IPS-15b (cell line): ENCODE measurements at regions not wholly inside any gene's neighbourhood (a gene's known extent, or its start where the extent isn't known, plus 50 kb on each side); places are given as distances from the start of the nearest gene placed in this dataset.

ENCODE experiments used
- H3K27me3 ChIP-seq: one replicate; pipeline ENCODE4 v1.6.1; 2013; ENCODE audit warnings: low read length; ENCODE audit not compliant: control insufficient read depth, insufficient read depth
- H3K36me3 ChIP-seq: one replicate; pipeline ENCODE4 v1.6.1; 2013; ENCODE audit warnings: low read length; ENCODE audit not compliant: control insufficient read depth, insufficient read depth
- H3K4me1 ChIP-seq: one replicate; pipeline ENCODE4 v1.6.1; 2013; ENCODE audit warnings: mild to moderate bottlenecking, low read length; ENCODE audit not compliant: control insufficient read depth, insufficient read depth
- H3K4me3 ChIP-seq: one replicate; pipeline ENCODE4 v1.5.1; 2013; ENCODE audit warnings: low read depth, low read length
- H3K9ac ChIP-seq: one replicate; pipeline ENCODE4 v1.6.1; 2013; ENCODE audit warnings: low read depth, mild to moderate bottlenecking, low read length
- H3K9me3 ChIP-seq: one replicate; pipeline ENCODE4 v1.6.1; 2013; ENCODE audit warnings: mild to moderate bottlenecking, low read length; ENCODE audit not compliant: control insufficient read depth, insufficient read depth

DNA sequence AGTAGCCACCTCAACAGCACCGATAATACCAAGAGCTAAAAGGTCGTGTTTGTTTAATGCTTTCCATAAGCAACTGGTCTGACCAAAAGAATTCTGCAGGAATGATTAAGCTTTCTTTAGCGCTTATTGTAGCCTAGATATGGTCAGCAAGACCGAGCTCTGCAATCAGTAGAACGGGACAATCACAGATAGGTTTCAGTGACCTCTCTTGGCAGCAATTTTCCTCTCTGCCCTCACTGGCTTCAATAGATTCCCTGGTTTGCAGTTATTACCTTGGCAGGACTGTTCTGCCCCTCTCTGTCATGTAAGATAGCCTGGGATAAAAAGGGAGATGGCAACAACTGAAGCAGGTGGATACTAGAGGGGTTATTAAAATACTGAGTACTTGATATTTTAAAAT is 337.1 kb upstream of the NECTIN3 start:
- Histone ChIP-seq H3K27me3 (no peaks in the 10 kb centered on the region), H3K4me1 (no peaks in the 10 kb centered on the region), H3K4me3 (no peak overlapping the region), H3K9me3 (no peaks in the 10 kb centered on the region), H3K9ac (no peak overlapping the region), H3K36me3 (no peaks in the 10 kb centered on the region)

DNA sequence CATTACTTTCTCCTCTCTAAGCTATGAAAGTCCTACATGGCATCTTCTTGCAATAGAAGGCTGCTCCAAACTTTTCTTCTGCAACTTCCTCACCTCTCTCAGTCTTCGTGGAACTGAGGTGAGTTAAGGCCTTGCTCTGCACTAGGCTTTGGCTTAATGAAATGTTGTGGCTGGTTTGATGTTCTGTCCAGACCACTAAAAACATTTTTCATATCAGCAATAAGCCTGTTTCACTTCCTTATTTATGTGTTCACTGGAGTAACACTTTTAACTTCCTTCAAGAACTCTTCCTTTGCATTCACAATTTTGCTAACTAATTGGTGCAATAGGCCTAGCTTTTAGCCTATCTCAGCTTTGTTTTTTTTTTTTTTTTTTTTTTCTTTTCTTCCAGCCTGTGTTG is 335.3 kb upstream of the NECTIN3 start:
- Histone ChIP-seq H3K4me3 (no peak overlapping the region), H3K9me3 (no peaks in the 10 kb centered on the region), H3K9ac (no peak overlapping the region), H3K27me3 (no peaks in the 10 kb centered on the region), H3K36me3 (no peaks in the 10 kb centered on the region), H3K4me1 (no peaks in the 10 kb centered on the region)

DNA sequence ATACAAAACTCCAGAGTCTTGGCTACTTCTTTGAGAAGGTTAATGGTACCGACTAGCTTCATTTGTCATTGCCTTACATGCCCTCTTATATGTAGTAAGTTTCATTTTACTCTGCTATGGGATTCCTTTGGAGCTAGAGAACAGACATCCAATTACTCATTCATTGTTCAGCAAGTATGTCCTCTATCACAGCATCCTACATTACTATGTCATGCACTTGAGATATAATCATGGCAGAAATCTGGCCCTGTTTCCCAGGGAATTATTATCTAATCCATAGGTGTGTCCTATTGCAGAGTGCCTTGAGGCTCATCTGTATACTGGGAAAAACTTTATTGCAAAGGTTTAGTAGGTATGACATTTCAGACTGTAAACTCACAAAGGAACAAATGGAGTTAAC is 333.1 kb upstream of the NECTIN3 start:
- H3K4me1 ChIP-seq, result peaks cover 7% of the 10 kb centered on the region

DNA sequence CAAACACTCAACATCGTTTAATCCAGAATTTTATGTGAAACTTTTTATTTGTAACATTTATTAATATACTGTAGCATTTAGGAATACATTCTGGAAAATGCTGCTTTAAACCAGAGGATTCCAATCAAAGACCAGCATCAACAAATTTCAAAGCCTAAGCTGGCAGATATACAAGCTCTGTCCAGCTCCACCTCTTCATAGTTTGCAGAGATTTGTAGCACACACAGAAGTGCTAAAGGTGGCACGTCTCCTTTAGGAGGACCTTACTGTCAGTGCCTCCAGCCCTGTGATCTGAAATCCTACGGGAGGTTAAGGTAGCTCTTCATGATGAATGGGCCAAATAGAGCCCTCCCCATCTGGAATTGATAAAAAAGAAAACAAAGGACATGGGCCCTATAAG is 329.7 kb upstream of the NECTIN3 start:
- H3K4me1 ChIP-seq, result peaks cover 7% of the 10 kb centered on the region
- no peaks in the 10 kb centered on the region for H3K9me3 ChIP-seq
- H3K27me3 ChIP-seq, result no peaks in the 10 kb centered on the region
- H3K4me3 ChIP-seq, result no peak overlapping the region
- H3K36me3 ChIP-seq, result no peaks in the 10 kb centered on the region
- H3K9ac ChIP-seq, result no peak overlapping the region

More for the DNA sequence above, 333.1 kb upstream of the NECTIN3 start:
- Histone ChIP-seq H3K9ac (no peak overlapping the region), H3K36me3 (no peaks in the 10 kb centered on the region), H3K4me3 (no peak overlapping the region), H3K27me3 (no peaks in the 10 kb centered on the region), H3K9me3 (no peaks in the 10 kb centered on the region)

DNA sequence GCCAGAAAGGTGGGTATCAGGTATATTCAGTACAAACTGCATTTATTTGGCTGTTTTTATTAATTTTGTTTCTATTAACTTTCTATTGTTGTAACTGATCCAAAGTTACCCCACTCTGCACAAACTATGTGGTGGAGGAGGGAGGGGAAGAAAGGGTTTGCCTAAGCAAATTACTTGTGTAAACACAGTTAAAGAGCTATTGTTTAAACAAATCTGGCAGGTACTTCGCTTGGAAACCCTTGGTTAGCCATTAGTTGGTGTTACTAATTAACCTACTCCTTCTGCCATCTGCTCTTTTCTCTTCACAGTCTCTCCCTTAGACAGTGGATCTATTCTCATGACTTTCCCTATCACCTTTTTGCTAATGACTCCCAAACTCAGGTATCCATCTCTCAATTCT is 328.4 kb upstream of the NECTIN3 start:
- no peaks in the 10 kb centered on the region for H3K9me3 ChIP-seq
- H3K9ac ChIP-seq, result no peak overlapping the region
- no peaks in the 10 kb centered on the region for H3K36me3 ChIP-seq
- no peaks in the 10 kb centered on the region for H3K27me3 ChIP-seq
- peaks cover 7% of the 10 kb centered on the region for H3K4me1 ChIP-seq
- H3K4me3 ChIP-seq, result no peak overlapping the region

DNA sequence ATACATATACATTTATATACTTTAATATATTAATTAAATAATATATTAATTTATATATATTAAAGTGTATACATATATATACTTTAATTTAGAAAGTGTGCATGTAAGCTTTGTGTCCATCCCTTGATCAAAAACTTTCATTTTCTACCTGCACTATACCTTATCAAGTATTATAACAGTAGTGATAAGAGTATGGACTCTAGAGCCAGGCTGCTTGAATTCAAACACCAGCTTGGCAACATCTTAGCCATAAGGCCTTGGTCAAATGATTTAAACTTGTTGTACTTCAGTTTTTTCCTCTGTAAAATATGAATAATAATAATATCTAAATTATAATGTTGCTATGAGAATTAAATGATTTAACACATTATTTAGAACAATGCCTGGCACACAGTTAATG is 327.6 kb upstream of the NECTIN3 start:
- H3K4me1 ChIP-seq, result peaks cover 7% of the 10 kb centered on the region
- H3K9me3 ChIP-seq, result no peaks in the 10 kb centered on the region

DNA sequence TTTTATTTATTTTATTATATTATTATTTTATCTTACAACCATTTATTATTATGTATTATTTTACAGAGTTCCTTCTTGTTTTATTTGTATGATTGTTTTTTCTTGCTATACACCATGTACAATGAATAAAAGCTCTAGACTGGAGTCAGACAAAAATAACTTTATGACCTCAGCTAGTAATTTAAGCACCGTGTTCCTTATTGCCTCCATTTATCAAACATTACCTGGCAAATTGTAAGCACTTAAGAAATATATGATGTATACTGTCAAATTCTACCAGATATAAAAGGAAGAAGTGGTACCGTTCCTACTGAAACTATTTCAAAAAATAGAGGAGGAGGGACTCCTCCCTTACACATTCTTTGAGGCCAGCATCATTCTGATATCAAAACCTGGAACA is 326.9 kb upstream of the NECTIN3 start:
- no peak overlapping the region for H3K9ac ChIP-seq
- H3K9me3 ChIP-seq, result no peaks in the 10 kb centered on the region
- H3K4me1 ChIP-seq, result peaks cover 10% of the 10 kb centered on the region
- no peak overlapping the region for H3K4me3 ChIP-seq
- H3K36me3 ChIP-seq, result no peaks in the 10 kb centered on the region
- H3K27me3 ChIP-seq, result no peaks in the 10 kb centered on the region

More for the DNA sequence above, 327.6 kb upstream of the NECTIN3 start:
- Histone ChIP-seq H3K9ac (no peak overlapping the region), H3K27me3 (no peaks in the 10 kb centered on the region), H3K4me3 (no peak overlapping the region), H3K36me3 (no peaks in the 10 kb centered on the region)

DNA sequence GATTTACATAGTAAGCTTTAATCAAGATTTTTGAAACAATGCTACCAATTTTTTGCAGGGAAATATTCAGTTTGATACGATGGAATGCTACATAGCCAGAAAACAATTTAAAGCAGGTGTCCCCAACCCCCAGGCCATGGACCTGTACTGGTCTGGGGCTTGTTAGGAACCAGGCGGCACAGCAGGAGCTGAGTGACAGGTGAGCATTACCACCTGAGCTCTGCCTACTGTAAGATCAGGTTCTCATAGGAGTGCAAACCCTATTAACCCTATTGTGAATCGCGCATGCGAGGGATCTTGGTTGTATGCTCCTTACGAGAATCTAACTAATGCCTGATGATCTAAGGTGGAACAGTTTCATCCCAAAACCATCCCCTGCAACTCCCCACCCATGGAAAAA is 322.6 kb upstream of the NECTIN3 start:
- Histone ChIP-seq H3K4me1 (peaks cover 3% of the 10 kb centered on the region), H3K9me3 (no peaks in the 10 kb centered on the region), H3K9ac (no peak overlapping the region), H3K27me3 (no peaks in the 10 kb centered on the region), H3K36me3 (no peaks in the 10 kb centered on the region), H3K4me3 (no peak overlapping the region)

DNA sequence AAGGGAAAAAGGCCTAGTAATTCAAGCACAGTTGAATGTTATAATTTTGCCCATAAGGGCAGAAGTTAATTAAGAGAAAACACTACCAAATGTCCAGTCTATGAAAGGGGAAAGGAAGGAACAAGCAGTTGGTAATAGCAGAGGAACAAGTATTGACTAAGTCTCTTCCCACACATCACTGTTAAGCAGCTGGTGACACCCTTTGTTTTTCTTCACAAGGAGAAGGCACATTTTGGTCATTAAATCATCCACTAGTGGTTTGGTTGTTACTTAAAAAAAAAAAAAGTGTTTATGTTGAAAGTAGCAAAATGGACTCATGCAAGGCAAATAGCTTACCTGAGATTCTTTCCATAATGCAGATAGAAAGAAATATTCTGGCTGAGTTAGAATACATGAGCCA is 321.4 kb upstream of the NECTIN3 start:
- no peaks in the 10 kb centered on the region for H3K36me3 ChIP-seq
- peaks cover 8% of the 10 kb centered on the region for H3K4me1 ChIP-seq
- H3K9me3 ChIP-seq, result no peaks in the 10 kb centered on the region
- H3K9ac ChIP-seq, result no peak overlapping the region
- no peak overlapping the region for H3K4me3 ChIP-seq
- no peaks in the 10 kb centered on the region for H3K27me3 ChIP-seq

DNA sequence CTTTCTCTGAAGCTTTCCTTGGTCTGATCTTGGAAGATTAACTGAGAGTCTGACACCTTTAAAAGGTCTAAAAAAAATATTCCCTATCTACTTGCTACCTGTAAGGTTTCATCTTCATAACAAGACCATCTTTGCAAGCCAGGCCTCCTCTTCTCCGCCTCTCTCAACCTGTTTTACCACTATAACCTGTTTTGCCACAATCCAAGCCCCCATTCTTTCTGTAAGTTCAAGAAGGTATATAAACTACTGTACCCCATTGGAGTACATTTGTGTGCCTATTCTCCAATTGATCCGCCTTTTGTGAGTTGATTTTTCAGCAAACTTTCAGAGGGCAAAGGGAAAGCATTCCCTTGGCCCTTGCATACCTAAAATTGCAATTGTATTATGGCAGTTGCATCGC is 319.3 kb upstream of the NECTIN3 start:
- Histone ChIP-seq H3K9me3 (no peaks in the 10 kb centered on the region), H3K4me1 (peaks cover 12% of the 10 kb centered on the region), H3K4me3 (no peak overlapping the region), H3K9ac (no peak overlapping the region), H3K36me3 (no peaks in the 10 kb centered on the region), H3K27me3 (no peaks in the 10 kb centered on the region)

DNA sequence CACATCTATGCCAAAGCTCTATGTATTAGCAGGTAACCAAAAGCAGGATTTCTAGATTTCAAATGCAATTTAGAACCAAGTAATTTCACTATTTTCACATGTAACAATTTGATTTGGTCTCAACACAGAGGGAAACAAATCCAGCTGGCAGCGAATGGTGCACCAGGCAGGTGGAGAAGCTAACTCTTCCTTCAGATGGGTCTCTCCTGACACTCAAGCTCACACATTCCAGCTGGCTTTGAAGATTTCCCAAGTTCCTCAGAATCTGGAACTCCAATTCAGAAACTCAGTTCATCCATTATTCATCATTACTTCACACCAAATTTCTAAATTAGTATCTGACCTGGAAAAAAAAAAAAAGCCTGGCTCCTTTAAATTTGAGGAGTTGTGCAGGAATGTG is 318.1 kb upstream of the NECTIN3 start:
- Histone ChIP-seq H3K4me1 (peaks cover 12% of the 10 kb centered on the region), H3K4me3 (no peak overlapping the region), H3K9ac (no peak overlapping the region), H3K36me3 (no peaks in the 10 kb centered on the region), H3K9me3 (no peaks in the 10 kb centered on the region), H3K27me3 (no peaks in the 10 kb centered on the region)

DNA sequence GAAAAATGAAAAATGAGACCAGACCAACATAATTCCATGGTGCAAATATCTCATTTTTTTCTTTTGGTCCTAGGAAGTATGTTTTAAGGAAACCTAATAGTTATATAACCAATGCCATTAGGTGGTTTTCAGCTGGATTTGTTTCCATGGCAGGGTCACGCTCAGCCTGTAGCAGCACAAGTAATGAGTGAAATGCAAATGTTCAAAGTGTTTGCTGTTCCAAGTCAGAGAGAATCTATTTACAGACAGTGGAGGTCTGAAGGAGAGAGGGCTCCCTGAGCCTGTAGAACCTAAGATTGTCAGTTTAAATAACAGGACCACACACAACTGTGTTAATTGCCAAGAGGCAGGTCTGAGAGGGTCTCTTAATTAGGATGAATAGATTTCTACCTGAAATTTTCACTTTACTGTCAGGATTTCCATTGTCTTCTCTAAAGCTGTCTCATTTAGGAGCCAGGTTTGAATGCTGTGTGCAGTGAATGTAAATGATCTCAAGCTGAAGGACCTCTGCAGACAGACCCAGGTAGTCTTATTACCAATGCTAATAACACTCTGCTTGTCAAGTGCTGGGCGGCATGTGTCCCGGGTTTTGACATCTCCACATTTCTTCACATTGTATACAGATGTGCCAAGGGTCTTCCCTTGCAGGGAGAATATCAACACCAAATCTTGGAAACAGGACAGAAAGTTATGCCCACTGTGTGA is 317.3 kb upstream of the NECTIN3 start:
- no peak overlapping the region for H3K4me3 ChIP-seq
- no peak overlapping the region for H3K9ac ChIP-seq
- no peaks in the 10 kb centered on the region for H3K36me3 ChIP-seq
- H3K4me1 ChIP-seq, result peaks cover 9% of the 10 kb centered on the region
- H3K9me3 ChIP-seq, result no peaks in the 10 kb centered on the region
- no peaks in the 10 kb centered on the region for H3K27me3 ChIP-seq
